Thymus (tissue), 11 donors: ENCODE measurements at regions not wholly inside any gene's neighbourhood (a gene's known extent, or its start where the extent isn't known, plus 50 kb on each side); places are given as distances from the start of the nearest gene placed in this dataset.

Experiments
- DNase-seq, 9 donors: peaks; one replicate each; pipeline ENCODE4 v3.0.0-alpha.2; 2013; ENCODE audit warnings: low spot score in 9 of 9, low read depth in 6 of 9, missing footprints in 1 of 9
- H3K27ac ChIP-seq, 2 donors: one replicate each; pipeline ENCODE4 v1.5.1; 2013; ENCODE audit warnings: control low read depth in 1 of 2, low read depth in 1 of 2, low read length in 1 of 2, mild to moderate bottlenecking in 1 of 2, moderate library complexity in 1 of 2
- H3K27me3 ChIP-seq, 2 donors: one replicate each; pipeline ENCODE4 v1.5.1; 2013; ENCODE audit warnings: low read length in 1 of 2; ENCODE audit not compliant: control insufficient read depth in 2 of 2, insufficient read depth in 1 of 2
- H3K36me3 ChIP-seq, 2 donors: one replicate each; pipeline ENCODE4 v1.5.1; 2013; ENCODE audit warnings: low read length in 1 of 2, mild to moderate bottlenecking in 1 of 2, moderate library complexity in 1 of 2; ENCODE audit not compliant: control insufficient read depth in 2 of 2, insufficient read depth in 2 of 2
- H3K4me1 ChIP-seq, 2 donors: one replicate each; pipeline ENCODE4 v1.5.1; 2013; ENCODE audit warnings: low read length in 2 of 2; ENCODE audit not compliant: control insufficient read depth in 2 of 2, insufficient read depth in 2 of 2
- H3K4me3 ChIP-seq, 2 donors: one replicate each; pipeline ENCODE4 v1.5.1; 2013; ENCODE audit warnings: low read length in 2 of 2, control low read depth in 1 of 2, mild to moderate bottlenecking in 1 of 2
- H3K9me3 ChIP-seq, 2 donors: one replicate each; pipeline ENCODE4 v1.5.1; 2013; ENCODE audit warnings: low read length in 1 of 2, mild to moderate bottlenecking in 1 of 2; ENCODE audit not compliant: control insufficient read depth in 2 of 2, insufficient read depth in 1 of 2
- WGBS: extraction: QIAGEN DNeasy Blood & Tissue Kit; methylation state at CpG from one replicate; pipeline ENCODE4 v1.1.7; 2013; 5-methylcytosine and 5-hydroxymethylcytosine counted together
- donor health status: healthy.

- Histone ChIP-seq H3K27ac (no peak overlapping the region), H3K4me1 (no peaks in the 10 kb centered on the region), H3K9me3 (peaks cover 2 to 7% of the 10 kb centered on the region in 2 donors), H3K36me3 (no peaks in the 10 kb centered on the region), H3K27me3 (no peaks in the 10 kb centered on the region), H3K4me3 (no peak overlapping the region)
- no peak for DNase-seq
Measured at GRCh38 chr6:77177470-77177869, 285.8 kb downstream of the HTR1B start.

- DNase-seq, result no peak
- H3K4me1 ChIP-seq, result no peaks in the 10 kb centered on the region
- WGBS, result 86% methylated on average over 7 of the region's 7 CpGs
Measured at GRCh38 chr6:77173472-77174074, 289.7 kb downstream of the HTR1B start.

GRCh38 chr6:77172578-77172977 is 290.7 kb downstream of the HTR1B start:
- H3K27ac ChIP-seq, result no peak overlapping the region
- no peaks in the 10 kb centered on the region for H3K4me1 ChIP-seq
- no peaks in the 10 kb centered on the region for H3K27me3 ChIP-seq
- H3K9me3 ChIP-seq, result peaks cover 2 to 10% of the 10 kb centered on the region in 2 donors
- no peaks in the 10 kb centered on the region for H3K36me3 ChIP-seq
- no peak overlapping the region for H3K4me3 ChIP-seq
- 93% methylated on average over 6 of the region's 6 CpGs for WGBS
- DNase-seq, result no peak

More at GRCh38 chr6:77173472-77174074, 289.7 kb downstream of the HTR1B start:
- Histone ChIP-seq H3K9me3 (peaks cover 2 to 10% of the 10 kb centered on the region in 2 donors), H3K27ac (no peak overlapping the region), H3K36me3 (no peaks in the 10 kb centered on the region), H3K27me3 (no peaks in the 10 kb centered on the region), H3K4me3 (no peak overlapping the region)

GRCh38 chr6:77159730-77160129 is 303.6 kb downstream of the HTR1B start:
- H3K4me3 ChIP-seq, result no peak overlapping the region
- H3K4me1 ChIP-seq, result no peaks in the 10 kb centered on the region
- no peak for DNase-seq
- no peaks in the 10 kb centered on the region for H3K9me3 ChIP-seq
- no peak overlapping the region for H3K27ac ChIP-seq
- H3K36me3 ChIP-seq, result no peaks in the 10 kb centered on the region
- no peaks in the 10 kb centered on the region for H3K27me3 ChIP-seq

GRCh38 chr6:77151241-77151640 is 312.1 kb downstream of the HTR1B start:
- WGBS, result 73% methylated on average over 4 of the region's 4 CpGs
- no peaks in the 10 kb centered on the region for H3K27me3 ChIP-seq
- DNase-seq, result no peak

GRCh38 chr6:77150736-77151135 is 312.6 kb downstream of the HTR1B start:
- DNase-seq, result no peak
- H3K27ac ChIP-seq, result no peak overlapping the region

More at GRCh38 chr6:77151241-77151640, 312.1 kb downstream of the HTR1B start:
- H3K4me3 ChIP-seq, result no peak overlapping the region
- H3K36me3 ChIP-seq, result no peaks in the 10 kb centered on the region
- H3K27ac ChIP-seq, result no peak overlapping the region
- no peaks in the 10 kb centered on the region for H3K9me3 ChIP-seq
- no peaks in the 10 kb centered on the region for H3K4me1 ChIP-seq

GRCh38 chr6:77145244-77145643 is 318.0 kb downstream of the HTR1B start:
- Histone ChIP-seq H3K27me3 (no peaks in the 10 kb centered on the region), H3K4me3 (no peak overlapping the region), H3K9me3 (no peaks in the 10 kb centered on the region), H3K4me1 (no peaks in the 10 kb centered on the region), H3K36me3 (no peaks in the 10 kb centered on the region), H3K27ac (no peak overlapping the region)
- no peak for DNase-seq
- 97% methylated on average over 1 of the region's 1 CpG for WGBS

More at GRCh38 chr6:77150736-77151135, 312.6 kb downstream of the HTR1B start:
- Histone ChIP-seq H3K27me3 (no peaks in the 10 kb centered on the region), H3K9me3 (no peaks in the 10 kb centered on the region), H3K36me3 (no peaks in the 10 kb centered on the region), H3K4me3 (no peak overlapping the region), H3K4me1 (no peaks in the 10 kb centered on the region)

GRCh38 chr6:77143659-77144447 is 319.4 kb downstream of the HTR1B start:
- Histone ChIP-seq H3K27me3 (no peaks in the 10 kb centered on the region), H3K4me1 (no peaks in the 10 kb centered on the region), H3K4me3 (no peak overlapping the region), H3K36me3 (no peaks in the 10 kb centered on the region), H3K27ac (no peak overlapping the region), H3K9me3 (no peaks in the 10 kb centered on the region)
- no peak for DNase-seq
- WGBS, result 91% methylated on average over 5 of the region's 5 CpGs

- no peaks in the 10 kb centered on the region for H3K27me3 ChIP-seq
- H3K4me3 ChIP-seq, result no peak overlapping the region
- no peaks in the 10 kb centered on the region for H3K36me3 ChIP-seq
- no peaks in the 10 kb centered on the region for H3K4me1 ChIP-seq
- no peak for DNase-seq
- H3K27ac ChIP-seq, result no peak overlapping the region
- no peaks in the 10 kb centered on the region for H3K9me3 ChIP-seq
Measured at GRCh38 chr6:77136086-77136485, 327.2 kb downstream of the HTR1B start.
